ENCODE measurements at regions not wholly inside any gene's neighbourhood (a gene's known extent, or its start where the extent isn't known, plus 50 kb on each side); places are given as distances from the start of the nearest gene placed in this dataset.

DNA sequence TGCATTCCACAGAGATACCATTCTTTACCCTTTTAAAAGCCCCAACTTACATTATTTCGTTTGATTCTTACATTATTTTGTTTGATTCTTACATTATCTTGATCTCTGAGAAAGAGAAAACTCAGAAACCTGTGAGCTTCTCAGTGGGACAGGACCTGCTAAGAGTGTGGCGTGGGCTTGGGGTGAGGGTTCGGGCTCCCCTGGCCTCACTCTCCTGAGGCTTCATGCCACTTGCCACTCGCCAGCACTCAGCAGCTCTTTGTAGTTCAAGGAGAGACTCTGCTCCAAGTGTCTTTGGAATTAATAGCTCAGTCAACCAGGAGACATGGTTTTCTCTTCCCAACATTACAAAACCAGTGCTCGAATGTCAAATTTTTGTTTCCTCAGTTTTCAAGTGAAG, 132.4 kb upstream of the RGS17 start (continued):
- TF ChIP-seq, protein P1, sequence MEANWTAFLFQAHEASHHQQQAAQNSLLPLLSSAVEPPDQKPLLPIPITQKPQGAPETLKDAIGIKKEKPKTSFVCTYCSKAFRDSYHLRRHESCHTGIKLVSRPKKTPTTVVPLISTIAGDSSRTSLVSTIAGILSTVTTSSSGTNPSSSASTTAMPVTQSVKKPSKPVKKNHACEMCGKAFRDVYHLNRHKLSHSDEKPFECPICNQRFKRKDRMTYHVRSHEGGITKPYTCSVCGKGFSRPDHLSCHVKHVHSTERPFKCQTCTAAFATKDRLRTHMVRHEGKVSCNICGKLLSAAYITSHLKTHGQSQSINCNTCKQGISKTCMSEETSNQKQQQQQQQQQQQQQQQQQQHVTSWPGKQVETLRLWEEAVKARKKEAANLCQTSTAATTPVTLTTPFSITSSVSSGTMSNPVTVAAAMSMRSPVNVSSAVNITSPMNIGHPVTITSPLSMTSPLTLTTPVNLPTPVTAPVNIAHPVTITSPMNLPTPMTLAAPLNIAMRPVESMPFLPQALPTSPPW (CRISPR knock-in tag; IDR thresholded peaks at IDR 0.05), result no peak
- TF ChIP-seq PYGO2 (tag; IDR thresholded peaks at IDR 0.05) (no peak), IRF2 (CRISPR knock-in tag; IDR thresholded peaks at IDR 0.05) (no peak), ETV5 (CRISPR knock-in tag; IDR thresholded peaks at IDR 0.05; ENCODE audit: low read depth) (no peak), BRF1 (IDR thresholded peaks at IDR 0.05; ENCODE audit: borderline replicate concordance, extremely low read depth, insufficient read length) (no peak), ZNF232 (CRISPR knock-in tag; IDR thresholded peaks at IDR 0.05) (no peak)

DNA sequence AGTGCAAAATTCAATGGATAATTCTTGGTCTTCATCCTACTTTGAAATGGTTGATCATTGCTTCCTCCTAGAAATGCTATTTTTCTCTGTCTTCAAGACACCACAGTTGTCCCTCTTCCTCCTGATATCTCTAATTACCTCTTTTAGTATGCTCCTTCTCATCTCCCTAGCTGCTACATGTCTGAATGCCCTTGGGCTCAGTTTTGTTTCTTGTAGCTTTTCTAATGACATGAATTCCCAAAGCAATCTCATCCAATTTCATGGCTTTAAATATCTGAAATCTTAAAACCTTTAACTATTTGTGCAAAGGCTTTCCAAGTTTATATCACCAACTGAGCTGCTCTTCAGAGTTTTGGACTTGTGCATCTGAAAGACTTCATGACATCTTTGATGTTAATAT, 120.2 kb upstream of the RGS17 start:
- intact Hi-C loops (cut with micrococcal nuclease), result no loop called here
- Histone ChIP-seq H3K4me1 (replicated peaks in 1 of 2; ENCODE audit: control insufficient read depth in 2 of 2, insufficient read depth in 2 of 2, low read length in 2 of 2) (no peaks in the 10 kb centered on the region), H3K36me3 (ENCODE audit: control insufficient read depth, insufficient read depth, low read length) (no peaks in the 10 kb centered on the region), H3K27ac (ENCODE audit: extremely low read depth, low read depth, low read length) (no peak overlapping the region), H3K27me3 (ENCODE audit: control insufficient read depth in 2 of 2, insufficient read depth in 2 of 2, low read length in 2 of 2) (no peaks in the 10 kb centered on the region), H3K4me3 (no peak overlapping the region), H2AFZ (ENCODE audit: low read depth, low read length) (no peak overlapping the region), H4K20me1 (replicated peaks; ENCODE audit: control insufficient read depth, insufficient read depth, low read length) (no peaks in the 10 kb centered on the region), H3K79me2 (ENCODE audit: control insufficient read depth, insufficient read depth, low read length) (no peaks in the 10 kb centered on the region), H3K4me2 (ENCODE audit: insufficient read depth, low read length) (no peak overlapping the region), H3K9ac (ENCODE audit: insufficient read depth in 1 of 2, low read depth in 2 of 2, low read length in 2 of 2) (no peak overlapping the region), H3K9me1 (ENCODE audit: control insufficient read depth, insufficient read depth, low read length) (no peaks in the 10 kb centered on the region), H3K9me3 (replicated peaks; ENCODE audit: control insufficient read depth, insufficient read depth, low read depth, low read length) (no peaks in the 10 kb centered on the region)
- in situ Hi-C loops (cut with MboI), result no loop called here
- FAIRE-seq (no peak), ATAC-seq (no peak), DNase-seq (ENCODE audit: extremely low read depth in 1 of 4, low spot score in 3 of 4) (no peak)
- CTCF ChIA-PET (ENCODE audit: low intra/inter-chr PET ratio), result no interaction called here
- POLR2A ChIA-PET, result no interaction called here
- BruUV-seq (replicated peaks), result no TSS peak
- TF ChIP-seq MAZ (CRISPR knock-in tag; conservative IDR thresholded peaks at IDR 0.05 in 1 of 2, IDR thresholded peaks at IDR 0.05 in 1 of 2), result no peak
- TF ChIP-seq SMARCE1 (IDR thresholded peaks at IDR 0.05), result no peak
- no peak for TF ChIP-seq PHF20 (IDR thresholded peaks at IDR 0.05; ENCODE audit: partially characterized antibody)
- no peak for TF ChIP-seq ZNF175 (CRISPR knock-in tag; IDR thresholded peaks at IDR 0.05; ENCODE audit: low read depth)
- no peak for TF ChIP-seq KLF13 (tag; IDR thresholded peaks at IDR 0.05; ENCODE audit: borderline replicate concordance, low read depth)
- TF ChIP-seq FOXJ2 (tag; IDR thresholded peaks at IDR 0.05), result no peak
- TF ChIP-seq, protein P2, sequence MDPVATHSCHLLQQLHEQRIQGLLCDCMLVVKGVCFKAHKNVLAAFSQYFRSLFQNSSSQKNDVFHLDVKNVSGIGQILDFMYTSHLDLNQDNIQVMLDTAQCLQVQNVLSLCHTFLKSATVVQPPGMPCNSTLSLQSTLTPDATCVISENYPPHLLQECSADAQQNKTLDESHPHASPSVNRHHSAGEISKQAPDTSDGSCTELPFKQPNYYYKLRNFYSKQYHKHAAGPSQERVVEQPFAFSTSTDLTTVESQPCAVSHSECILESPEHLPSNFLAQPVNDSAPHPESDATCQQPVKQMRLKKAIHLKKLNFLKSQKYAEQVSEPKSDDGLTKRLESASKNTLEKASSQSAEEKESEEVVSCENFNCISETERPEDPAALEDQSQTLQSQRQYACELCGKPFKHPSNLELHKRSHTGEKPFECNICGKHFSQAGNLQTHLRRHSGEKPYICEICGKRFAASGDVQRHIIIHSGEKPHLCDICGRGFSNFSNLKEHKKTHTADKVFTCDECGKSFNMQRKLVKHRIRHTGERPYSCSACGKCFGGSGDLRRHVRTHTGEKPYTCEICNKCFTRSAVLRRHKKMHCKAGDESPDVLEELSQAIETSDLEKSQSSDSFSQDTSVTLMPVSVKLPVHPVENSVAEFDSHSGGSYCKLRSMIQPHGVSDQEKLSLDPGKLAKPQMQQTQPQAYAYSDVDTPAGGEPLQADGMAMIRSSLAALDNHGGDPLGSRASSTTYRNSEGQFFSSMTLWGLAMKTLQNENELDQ (CRISPR knock-in tag; IDR thresholded peaks at IDR 0.05; ENCODE audit: borderline replicate concordance), result no peak
- TF ChIP-seq, protein P3, sequence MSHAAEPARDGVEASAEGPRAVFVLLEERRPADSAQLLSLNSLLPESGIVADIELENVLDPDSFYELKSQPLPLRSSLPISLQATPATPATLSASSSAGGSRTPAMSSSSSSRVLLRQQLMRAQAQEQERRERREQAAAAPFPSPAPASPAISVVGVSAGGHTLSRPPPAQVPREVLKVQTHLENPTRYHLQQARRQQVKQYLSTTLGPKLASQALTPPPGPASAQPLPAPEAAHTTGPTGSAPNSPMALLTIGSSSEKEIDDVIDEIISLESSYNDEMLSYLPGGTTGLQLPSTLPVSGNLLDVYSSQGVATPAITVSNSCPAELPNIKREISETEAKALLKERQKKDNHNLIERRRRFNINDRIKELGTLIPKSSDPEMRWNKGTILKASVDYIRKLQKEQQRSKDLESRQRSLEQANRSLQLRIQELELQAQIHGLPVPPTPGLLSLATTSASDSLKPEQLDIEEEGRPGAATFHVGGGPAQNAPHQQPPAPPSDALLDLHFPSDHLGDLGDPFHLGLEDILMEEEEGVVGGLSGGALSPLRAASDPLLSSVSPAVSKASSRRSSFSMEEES (CRISPR knock-in tag; IDR thresholded peaks at IDR 0.05), result no peak
